ENCODE measurements at regions not wholly inside any gene's neighbourhood (a gene's known extent, or its start where the extent isn't known, plus 50 kb on each side); places are given as distances from the start of the nearest gene placed in this dataset.

GRCh38 chr3:79926522-79926921, 158.7 kb upstream of the ROBO1 start:
- TF ChIP-seq POLR2A (IDR thresholded peaks at IDR 0.05) (no peak), CTCF (IDR thresholded peaks at IDR 0.05) (no peak), EP300 (IDR thresholded peaks at IDR 0.05) (no peak), POLR2AphosphoS5 (IDR thresholded peaks at IDR 0.05) (no peak)

Measured in gastroesophageal sphincter (tissue), 3 donors.